MCF 10A (cell line): ENCODE measurements at regions not wholly inside any gene's neighbourhood (a gene's known extent, or its start where the extent isn't known, plus 50 kb on each side); places are given as distances from the start of the nearest gene placed in this dataset.

Source experiments
- BruUV-seq: library from RNA; stranded (reverse); fragments of 400-500 nt; replicated peaks from 2 replicates; lab custom pipeline; 2021; lab: Mats Ljungman, UMichigan
- CTCF ChIA-PET: fragments of 300-600 bp; sonication (Branson Sonifier 250); formaldehyde crosslinking; extraction: SDS; loops from one replicate; lab custom pipeline; 2021; ENCODE audit warnings: antibody characterized with exemption, inconsistent platforms; lab: Yijun Ruan, JAX
- POLR2A ChIA-PET: fragments of 300-600, 350-650 bp; sonication (Branson Sonifier 250); formaldehyde crosslinking; extraction: SDS; loops from one replicate; lab custom pipeline; 2020; ENCODE audit warnings: antibody characterized with exemption, inconsistent platforms; lab: Yijun Ruan, JAX
- DNase-seq: peaks from one replicate; pipeline ENCODE4 v3.0.0-alpha.2; 2018; ENCODE audit not compliant: unreplicated experiment
- H3K27ac Mint-ChIP-seq: one replicate; pipeline ENCODE4 v1.8.0; 2022; ENCODE audit warnings: mild to moderate bottlenecking, low read depth, mixed read lengths; ENCODE audit not compliant: unreplicated experiment
- H3K27me3 Mint-ChIP-seq: one replicate; pipeline ENCODE4 v1.8.0; 2022; ENCODE audit warnings: mixed read lengths; ENCODE audit not compliant: insufficient read depth, unreplicated experiment
- H3K36me3 Mint-ChIP-seq: one replicate; pipeline ENCODE4 v1.8.0; 2022; ENCODE audit warnings: mild to moderate bottlenecking, moderate library complexity, mixed read lengths; ENCODE audit not compliant: insufficient read depth, unreplicated experiment
- H3K4me1 Mint-ChIP-seq: one replicate; pipeline ENCODE4 v1.8.0; 2022; ENCODE audit warnings: mixed read lengths; ENCODE audit not compliant: insufficient read depth, unreplicated experiment
- H3K4me3 Mint-ChIP-seq: one replicate; pipeline ENCODE4 v1.8.0; 2022; ENCODE audit warnings: mild to moderate bottlenecking, moderate library complexity, mixed read lengths; ENCODE audit not compliant: unreplicated experiment
- H3K9me3 Mint-ChIP-seq: one replicate; pipeline ENCODE4 v1.8.0; 2022; ENCODE audit warnings: mixed read lengths; ENCODE audit not compliant: unreplicated experiment
- CTCF ChIP-seq: fragments of 200-600 bp; IDR thresholded peaks from one replicate; pipeline ENCODE4 v1.8.0; 2022; ENCODE audit warnings: antibody characterized with exemption, mild to moderate bottlenecking; ENCODE audit not compliant: unreplicated experiment
- intact Hi-C: fragments of 100-400 bp; cut with micrococcal nuclease; formaldehyde crosslinking; loops from 2 replicates; pipeline ENCODE4 v1.14.1; 2022

- POLR2A ChIA-PET = no interaction called here
- intact Hi-C loops = no loop called here
- Mint-ChIP-seq H3K27ac (no peak overlapping the region), H3K4me3 (no peak overlapping the region), H3K27me3 (peaks cover under 1% of the 10 kb centered on the region), H3K36me3 (no peaks in the 10 kb centered on the region), H3K9me3 (no peaks in the 10 kb centered on the region), H3K4me1 (no peaks in the 10 kb centered on the region)
- CTCF ChIA-PET = no interaction called here
- no peak for DNase-seq
- no TSS peak for BruUV-seq
- no peak for TF ChIP-seq CTCF
These were observed 187.4 kb upstream of the STAC start for GRCh38 chr3:36192901-36193300.

- Mint-ChIP-seq H3K4me3 (no peak overlapping the region), H3K27me3 (peaks cover 6% of the 10 kb centered on the region), H3K27ac (no peak overlapping the region), H3K36me3 (no peaks in the 10 kb centered on the region), H3K4me1 (no peaks in the 10 kb centered on the region), H3K9me3 (no peaks in the 10 kb centered on the region)
- TF ChIP-seq CTCF = no peak
- BruUV-seq = no TSS peak
- intact Hi-C loops = no loop called here
- CTCF ChIA-PET = no interaction called here
- DNase-seq = peak; percentile 22
- POLR2A ChIA-PET = interaction anchor here (0.5 kb wide), 1 partner anchor 21 kb away, joined by 3 read pairs; no protein-coding TSS in a partner anchor
These were observed 186.9 kb upstream of the STAC start for GRCh38 chr3:36193448-36193847.

- no peak for DNase-seq
- ChIA-PET CTCF (no interaction called here), POLR2A (no interaction called here)
- no peak overlapping the region for H3K4me3 Mint-ChIP-seq
- peaks cover 12% of the 10 kb centered on the region for H3K27me3 Mint-ChIP-seq
- H3K27ac Mint-ChIP-seq = no peak overlapping the region
- H3K9me3 Mint-ChIP-seq = no peaks in the 10 kb centered on the region
- no peaks in the 10 kb centered on the region for H3K36me3 Mint-ChIP-seq
- intact Hi-C loops = no loop called here
- no peak for TF ChIP-seq CTCF
- BruUV-seq = no TSS peak
- no peaks in the 10 kb centered on the region for H3K4me1 Mint-ChIP-seq
These were observed 184.2 kb upstream of the STAC start for GRCh38 chr3:36196058-36196457.

- TF ChIP-seq CTCF = no peak
- Mint-ChIP-seq H3K36me3 (no peaks in the 10 kb centered on the region), H3K4me1 (no peaks in the 10 kb centered on the region), H3K27me3 (peaks cover 12% of the 10 kb centered on the region), H3K9me3 (no peaks in the 10 kb centered on the region), H3K27ac (no peak overlapping the region), H3K4me3 (no peak overlapping the region)
- no peak for DNase-seq
- intact Hi-C loops = no loop called here
- no TSS peak for BruUV-seq
- CTCF ChIA-PET = interaction anchor here (0.6 kb wide), 1 partner anchor 594 kb away, joined by 3 read pairs; no protein-coding TSS in a partner anchor
- POLR2A ChIA-PET = no interaction called here
These were observed 183.2 kb upstream of the STAC start for GRCh38 chr3:36197151-36197550.
